ENCODE measurements at regions not wholly inside any gene's neighbourhood (a gene's known extent, or its start where the extent isn't known, plus 50 kb on each side); places are given as distances from the start of the nearest gene placed in this dataset.

- intact Hi-C loops (cut with DNase I) = no loop called here
- DNase-seq = no peak
Observed at GRCh38 chr16:50888486-50889261, 146.8 kb downstream of the CYLD start.

GRCh38 chr16:50887500-50888298, 145.8 kb downstream of the CYLD start:
- intact Hi-C loops (cut with DNase I) = no loop called here
- peak in 1 of 10 donors; percentile 24 for DNase-seq

GRCh38 chr16:50884066-50884860, 142.4 kb downstream of the CYLD start:
- DNase-seq = peak in 1 of 10 donors; percentile 37
- intact Hi-C loops (cut with DNase I) = no loop called here

GRCh38 chr16:50881956-50882355, 140.1 kb downstream of the CYLD start:
- intact Hi-C loops (cut with DNase I) = no loop called here
- DNase-seq = no peak

- no peak for DNase-seq
- intact Hi-C loops (cut with DNase I) = no loop called here
Observed at GRCh38 chr16:50881331-50881830, 139.5 kb downstream of the CYLD start.

GRCh38 chr16:50880926-50881325, 139.0 kb downstream of the CYLD start:
- intact Hi-C loops (cut with DNase I) = no loop called here
- DNase-seq = no peak

- intact Hi-C loops (cut with DNase I) = loop anchor here (10.0 kb wide), 1 partner anchor 165 kb away; no protein-coding TSS in a partner anchor
- DNase-seq = peak in 3 of 10 donors; percentile 20 to 86 (median 43)
Observed at GRCh38 chr16:50879873-50880695, 138.2 kb downstream of the CYLD start.

- DNase-seq = no peak
- intact Hi-C loops (cut with DNase I) = loop anchor here (10.0 kb wide), 1 partner anchor 166 kb away; no protein-coding TSS in a partner anchor
Observed at GRCh38 chr16:50878966-50879615, 137.2 kb downstream of the CYLD start.

GRCh38 chr16:50878536-50878935, 136.7 kb downstream of the CYLD start:
- intact Hi-C loops (cut with DNase I) = loop anchor here (10.0 kb wide), 1 partner anchor 166 kb away; no protein-coding TSS in a partner anchor
- DNase-seq = no peak

- intact Hi-C loops (cut with DNase I) = loop anchor here (10.0 kb wide), 1 partner anchor 169 kb away; no protein-coding TSS in a partner anchor
Observed at GRCh38 chr16:50876263-50876662, 134.4 kb downstream of the CYLD start.

GRCh38 chr16:50868577-50868976, 126.7 kb downstream of the CYLD start:
- intact Hi-C loops (cut with DNase I) = loop anchor here (10.0 kb wide), 1 partner anchor 1106 kb away; no protein-coding TSS in a partner anchor

More at GRCh38 chr16:50876263-50876662, 134.4 kb downstream of the CYLD start:
- no peak for DNase-seq

GRCh38 chr16:50866806-50867205, 124.9 kb downstream of the CYLD start:
- intact Hi-C loops (cut with DNase I) = loop anchor here (10.0 kb wide), 1 partner anchor 1108 kb away; no protein-coding TSS in a partner anchor
- no peak for DNase-seq

More at GRCh38 chr16:50868577-50868976, 126.7 kb downstream of the CYLD start:
- no peak for DNase-seq

- intact Hi-C loops (cut with DNase I) = loop anchor here (5.0 to 10.0 kb wide), 3 partner anchors 288 to 1110 kb away; partner anchors contain the start of gene SALL1
- no peak for DNase-seq
Observed at GRCh38 chr16:50864386-50864785, 122.5 kb downstream of the CYLD start.

GRCh38 chr16:50863644-50864144, 121.8 kb downstream of the CYLD start:
- no peak for DNase-seq
- intact Hi-C loops (cut with DNase I) = loop anchor here (5.0 to 10.0 kb wide), 3 partner anchors 289 to 1111 kb away; partner anchors contain the start of gene SALL1

GRCh38 chr16:50862818-50863643, 121.1 kb downstream of the CYLD start:
- DNase-seq = peak in 9 of 10 donors; percentile 46 to 95 (median 70)
- intact Hi-C loops (cut with DNase I) = loop anchor here (5.0 to 10.0 kb wide), 3 partner anchors 289 to 1112 kb away; partner anchors contain the start of gene SALL1

- no peak for DNase-seq
- intact Hi-C loops (cut with DNase I) = loop anchor here (5.0 to 10.0 kb wide), 3 partner anchors 290 to 1113 kb away; partner anchors contain the start of gene SALL1
Observed at GRCh38 chr16:50861970-50862411, 120.1 kb downstream of the CYLD start.

- intact Hi-C loops (cut with DNase I) = loop anchor here (5.0 to 10.0 kb wide), 3 partner anchors 291 to 1113 kb away; partner anchors contain the start of gene SALL1
Observed at GRCh38 chr16:50861451-50861850, 119.6 kb downstream of the CYLD start.

More at GRCh38 chr16:50861451-50861850, 119.6 kb downstream of the CYLD start:
- no peak for DNase-seq
